ENCODE measurements at regions not wholly inside any gene's neighbourhood (a gene's known extent, or its start where the extent isn't known, plus 50 kb on each side); places are given as distances from the start of the nearest gene placed in this dataset.

- no peak for TF ChIP-seq CTCF (IDR thresholded peaks at IDR 0.05)
- no peak for TF ChIP-seq POLR2A (IDR thresholded peaks at IDR 0.05)
Measured at GRCh38 chr2:182550234-182550633, 123.4 kb upstream of the PDE1A start.
